ENCODE measurements at regions not wholly inside any gene's neighbourhood (a gene's known extent, or its start where the extent isn't known, plus 50 kb on each side); places are given as distances from the start of the nearest gene placed in this dataset.

GRCh38 chr19:33871605-33872004 lies 74.9 kb downstream of the KCTD15 start:
- DNase-seq (no peak), ATAC-seq (no peak)
- Histone ChIP-seq H3K36me3 (no peaks in the 10 kb centered on the region), H3K4me1 (peaks cover 2 to 20% (median 10%) of the 10 kb centered on the region in 9 donors), H3K27ac (no peak overlapping the region), H3K27me3 (no peaks in the 10 kb centered on the region), H3K9me3 (no peaks in the 10 kb centered on the region), H3K4me3 (no peak overlapping the region)
- intact Hi-C loops (cut with DNase I), result no loop called here
- TF ChIP-seq, protein P1, sequence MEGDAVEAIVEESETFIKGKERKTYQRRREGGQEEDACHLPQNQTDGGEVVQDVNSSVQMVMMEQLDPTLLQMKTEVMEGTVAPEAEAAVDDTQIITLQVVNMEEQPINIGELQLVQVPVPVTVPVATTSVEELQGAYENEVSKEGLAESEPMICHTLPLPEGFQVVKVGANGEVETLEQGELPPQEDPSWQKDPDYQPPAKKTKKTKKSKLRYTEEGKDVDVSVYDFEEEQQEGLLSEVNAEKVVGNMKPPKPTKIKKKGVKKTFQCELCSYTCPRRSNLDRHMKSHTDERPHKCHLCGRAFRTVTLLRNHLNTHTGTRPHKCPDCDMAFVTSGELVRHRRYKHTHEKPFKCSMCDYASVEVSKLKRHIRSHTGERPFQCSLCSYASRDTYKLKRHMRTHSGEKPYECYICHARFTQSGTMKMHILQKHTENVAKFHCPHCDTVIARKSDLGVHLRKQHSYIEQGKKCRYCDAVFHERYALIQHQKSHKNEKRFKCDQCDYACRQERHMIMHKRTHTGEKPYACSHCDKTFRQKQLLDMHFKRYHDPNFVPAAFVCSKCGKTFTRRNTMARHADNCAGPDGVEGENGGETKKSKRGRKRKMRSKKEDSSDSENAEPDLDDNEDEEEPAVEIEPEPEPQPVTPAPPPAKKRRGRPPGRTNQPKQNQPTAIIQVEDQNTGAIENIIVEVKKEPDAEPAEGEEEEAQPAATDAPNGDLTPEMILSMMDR (IDR thresholded peaks at IDR 0.05), result no peak
- WGBS, 2 donors, result 95 to 98% methylated on average over 3 of the region's 3 CpGs

DNA sequence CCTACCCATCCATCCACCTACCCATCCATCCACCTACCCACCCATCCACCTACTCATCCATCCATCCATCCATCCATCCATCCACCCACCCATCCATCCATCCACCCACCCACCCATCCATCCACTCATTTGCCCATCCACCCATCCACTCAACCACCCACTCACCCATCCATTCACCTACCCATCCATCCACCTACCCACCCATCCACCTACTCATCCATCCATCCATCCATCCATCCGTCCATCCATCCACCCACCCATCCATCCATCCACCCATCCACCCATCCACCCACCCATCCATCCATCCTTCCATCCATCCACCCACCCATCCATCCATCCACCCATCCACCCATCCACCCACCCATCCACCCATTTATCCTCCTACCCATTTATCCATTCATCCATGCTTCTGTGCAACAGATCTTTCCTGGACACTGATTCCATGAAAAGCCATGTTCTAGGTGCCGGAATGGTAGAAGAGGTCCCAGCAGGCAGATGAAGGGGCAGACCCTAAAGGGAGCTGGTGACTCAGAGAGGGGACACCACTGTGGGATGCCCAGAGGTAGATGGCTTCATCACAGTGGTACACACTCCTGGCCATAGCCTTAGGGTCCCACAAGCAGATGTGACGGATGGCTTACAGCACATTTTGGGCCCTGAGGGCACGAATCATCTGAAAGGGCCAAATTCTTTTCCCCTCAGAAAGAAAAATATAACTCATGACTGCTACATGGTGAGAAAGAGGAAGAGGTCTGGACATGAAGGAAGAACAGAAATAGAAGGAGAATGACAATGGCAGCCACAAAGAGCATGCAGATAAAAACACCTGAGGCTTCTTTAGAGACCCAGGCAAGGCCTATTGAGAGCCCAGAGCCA lies 76.0 kb downstream of the KCTD15 start:
- intact Hi-C loops (cut with DNase I), result no loop called here
- H3K4me3 ChIP-seq, result no peak overlapping the region
- WGBS, 2 donors, result 89 to 90% methylated on average over 4 of the region's 4 CpGs
- DNase-seq (no peak), ATAC-seq (no peak)
- H3K9me3 ChIP-seq, result no peaks in the 10 kb centered on the region
- H3K4me1 ChIP-seq, result peaks cover 2 to 16% (median 10%) of the 10 kb centered on the region in 9 donors
- H3K27me3 ChIP-seq, result no peaks in the 10 kb centered on the region
- TF ChIP-seq, protein P1 (IDR thresholded peaks at IDR 0.05), result no peak
- H3K27ac ChIP-seq, result no peak overlapping the region
- H3K36me3 ChIP-seq, result no peaks in the 10 kb centered on the region

DNA sequence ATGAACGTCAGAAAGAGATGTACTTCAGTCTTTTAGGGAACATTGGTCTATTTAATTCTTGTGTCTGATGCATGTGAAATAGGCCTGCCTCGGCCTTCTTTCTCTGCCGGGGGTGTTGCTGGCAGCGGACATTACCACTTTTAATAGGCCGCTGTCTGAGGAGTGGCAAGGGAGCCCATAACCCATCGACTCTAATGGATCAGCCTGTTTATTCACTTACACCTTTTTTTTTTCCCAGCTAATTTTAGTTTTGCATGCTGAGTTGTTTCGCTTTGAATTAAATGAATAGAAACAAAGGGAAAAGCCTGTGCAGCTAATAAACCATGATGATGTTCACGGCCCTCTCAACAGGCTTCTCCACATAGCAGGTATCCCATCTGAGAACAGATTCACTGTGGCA lies 78.4 kb downstream of the KCTD15 start:
- 68 to 81% methylated on average over 8 of the region's 8 CpGs for WGBS, 2 donors
- DNase-seq, result no peak

GRCh38 chr19:33876192-33876591 lies 79.5 kb downstream of the KCTD15 start:
- ATAC-seq (no peak), DNase-seq (no peak)
- TF ChIP-seq, protein P1 (IDR thresholded peaks at IDR 0.05), result no peak
- H3K9me3 ChIP-seq, result no peaks in the 10 kb centered on the region
- H3K36me3 ChIP-seq, result no peaks in the 10 kb centered on the region
- WGBS, 2 donors, result 90 to 98% methylated on average over 3 of the region's 3 CpGs
- H3K4me1 ChIP-seq, result peaks cover 5 to 21% (median 16%) of the 10 kb centered on the region in 9 donors
- no peak overlapping the region for H3K4me3 ChIP-seq
- no peak overlapping the region for H3K27ac ChIP-seq
- H3K27me3 ChIP-seq, result no peaks in the 10 kb centered on the region
- intact Hi-C loops (cut with DNase I), result no loop called here

More for the DNA sequence above, 78.4 kb downstream of the KCTD15 start:
- intact Hi-C loops (cut with DNase I), result no loop called here
- Histone ChIP-seq H3K27ac (no peak overlapping the region), H3K9me3 (no peaks in the 10 kb centered on the region), H3K36me3 (no peaks in the 10 kb centered on the region), H3K4me3 (no peak overlapping the region), H3K27me3 (no peaks in the 10 kb centered on the region), H3K4me1 (peaks cover 5 to 14% (median 10%) of the 10 kb centered on the region in 9 donors)
- TF ChIP-seq, protein P1 (IDR thresholded peaks at IDR 0.05), result no peak
- ATAC-seq, result no peak
